Naive B cell (primary cell): ENCODE measurements at regions not wholly inside any gene's neighbourhood (a gene's known extent, or its start where the extent isn't known, plus 50 kb on each side); places are given as distances from the start of the nearest gene placed in this dataset.

Experiments
- ATAC-seq, 2 donors: fragments of 150-1000 bp; cut with Tn5 transposase; 2 replicates each; pipeline ENCODE4 v1.10.0; 2021; ENCODE audit warnings: low read depth in 2 of 2, mild to moderate bottlenecking in 2 of 2, moderate library complexity in 2 of 2
- DNase-seq: peaks from one replicate; pipeline ENCODE4 v3.0.0; 2022
- H3K27ac Mint-ChIP-seq, 6 donors: one replicate each; pipeline ENCODE4 v1.8.0; 2020 to 2022; ENCODE audit warnings: mild to moderate bottlenecking in 6 of 6, mixed read lengths in 6 of 6, moderate library complexity in 5 of 6, inconsistent platforms in 2 of 6
- H3K27me3 Mint-ChIP-seq, 3 donors: one replicate each; pipeline ENCODE4 v1.8.0; 2021 to 2022; ENCODE audit warnings: mixed read lengths in 3 of 3, mild to moderate bottlenecking in 1 of 3
- H3K36me3 Mint-ChIP-seq, 2 donors: one replicate each; pipeline ENCODE4 v1.8.0; 2020 to 2022; ENCODE audit warnings: mixed read lengths in 2 of 2, inconsistent platforms in 1 of 2, mild to moderate bottlenecking in 1 of 2
- H3K4me1 Mint-ChIP-seq, 3 donors: one replicate each; pipeline ENCODE4 v1.8.0; 2020 to 2022; ENCODE audit warnings: mixed read lengths in 3 of 3, inconsistent platforms in 1 of 3, mild to moderate bottlenecking in 1 of 3, moderate library complexity in 1 of 3
- H3K4me3 Mint-ChIP-seq, 8 donors: one replicate each; pipeline ENCODE4 v1.8.0; 2020 to 2022; ENCODE audit warnings: mild to moderate bottlenecking in 8 of 8, mixed read lengths in 8 of 8, moderate library complexity in 8 of 8, inconsistent platforms in 2 of 8
- H3K9me3 Mint-ChIP-seq, 7 donors: one replicate each; pipeline ENCODE4 v1.8.0; 2020 to 2022; ENCODE audit warnings: mixed read lengths in 7 of 7, mild to moderate bottlenecking in 5 of 7, inconsistent platforms in 2 of 7, moderate library complexity in 1 of 7

GRCh38 chr2:188897096-188897495 is 77.1 kb upstream of the COL3A1 start:
- Mint-ChIP-seq H3K27ac (no peak overlapping the region), H3K36me3 (no peaks in the 10 kb centered on the region), H3K27me3 (no peaks in the 10 kb centered on the region)

GRCh38 chr2:188898261-188898660 is 75.9 kb upstream of the COL3A1 start:
- DNase-seq (no peak), ATAC-seq (no peak)
- H3K27me3 Mint-ChIP-seq: no peaks in the 10 kb centered on the region
- no peaks in the 10 kb centered on the region for H3K4me1 Mint-ChIP-seq
- H3K9me3 Mint-ChIP-seq: peaks cover 0 to 10% (median 0%) of the 10 kb centered on the region in 7 donors
- no peak overlapping the region for H3K27ac Mint-ChIP-seq
- H3K36me3 Mint-ChIP-seq: no peaks in the 10 kb centered on the region
- H3K4me3 Mint-ChIP-seq: no peak overlapping the region

More at GRCh38 chr2:188897096-188897495, 77.1 kb upstream of the COL3A1 start:
- no peak for ATAC-seq
- Mint-ChIP-seq H3K9me3 (peaks cover 0 to 7% (median 0%) of the 10 kb centered on the region in 7 donors), H3K4me3 (no peak overlapping the region), H3K4me1 (no peaks in the 10 kb centered on the region)
- no peak for DNase-seq

- DNase-seq (no peak), ATAC-seq (no peak)
- Mint-ChIP-seq H3K4me1 (no peaks in the 10 kb centered on the region), H3K36me3 (no peaks in the 10 kb centered on the region), H3K27ac (peak overlapping the region in 1 of 6 donors; percentile 69), H3K9me3 (peaks cover 0 to 10% (median 0%) of the 10 kb centered on the region in 7 donors), H3K27me3 (no peaks in the 10 kb centered on the region), H3K4me3 (no peak overlapping the region)
These were observed 71.2 kb upstream of the COL3A1 start for GRCh38 chr2:188902901-188903491.

GRCh38 chr2:188903740-188904139 is 70.4 kb upstream of the COL3A1 start:
- no peak overlapping the region for H3K27ac Mint-ChIP-seq
- no peaks in the 10 kb centered on the region for H3K27me3 Mint-ChIP-seq

GRCh38 chr2:188909036-188909435 is 65.1 kb upstream of the COL3A1 start:
- ATAC-seq: no peak

More at GRCh38 chr2:188903740-188904139, 70.4 kb upstream of the COL3A1 start:
- Mint-ChIP-seq H3K4me1 (no peaks in the 10 kb centered on the region), H3K36me3 (no peaks in the 10 kb centered on the region), H3K4me3 (no peak overlapping the region), H3K9me3 (peaks cover 0 to 10% (median 0%) of the 10 kb centered on the region in 7 donors)
- ATAC-seq (no peak), DNase-seq (no peak)

GRCh38 chr2:188916736-188917135 is 57.4 kb upstream of the COL3A1 start:
- H3K27me3 Mint-ChIP-seq: no peaks in the 10 kb centered on the region
- no peaks in the 10 kb centered on the region for H3K4me1 Mint-ChIP-seq
- H3K4me3 Mint-ChIP-seq: no peak overlapping the region
- no peaks in the 10 kb centered on the region for H3K36me3 Mint-ChIP-seq
- no peak overlapping the region for H3K27ac Mint-ChIP-seq
- peaks cover 0 to 11% (median 0%) of the 10 kb centered on the region in 7 donors for H3K9me3 Mint-ChIP-seq
- DNase-seq (no peak), ATAC-seq (no peak)

More at GRCh38 chr2:188909036-188909435, 65.1 kb upstream of the COL3A1 start:
- Mint-ChIP-seq H3K4me1 (no peaks in the 10 kb centered on the region), H3K4me3 (no peak overlapping the region), H3K36me3 (no peaks in the 10 kb centered on the region), H3K27me3 (no peaks in the 10 kb centered on the region), H3K27ac (no peak overlapping the region), H3K9me3 (peaks cover 0 to 5% (median 1%) of the 10 kb centered on the region in 7 donors)
- DNase-seq: no peak

- DNase-seq: no peak
- H3K9me3 Mint-ChIP-seq: peaks cover 0 to 11% (median 0%) of the 10 kb centered on the region in 7 donors
- no peaks in the 10 kb centered on the region for H3K4me1 Mint-ChIP-seq
- no peak overlapping the region for H3K27ac Mint-ChIP-seq
- ATAC-seq: no peak
- H3K36me3 Mint-ChIP-seq: no peaks in the 10 kb centered on the region
- no peaks in the 10 kb centered on the region for H3K27me3 Mint-ChIP-seq
- H3K4me3 Mint-ChIP-seq: no peak overlapping the region
These were observed 56.5 kb upstream of the COL3A1 start for GRCh38 chr2:188917632-188918031.

- no peak overlapping the region for H3K27ac Mint-ChIP-seq
- DNase-seq: no peak
- ATAC-seq: no peak
- peaks cover 0 to 12% (median 5%) of the 10 kb centered on the region in 7 donors for H3K9me3 Mint-ChIP-seq
- no peaks in the 10 kb centered on the region for H3K4me1 Mint-ChIP-seq
- H3K27me3 Mint-ChIP-seq: no peaks in the 10 kb centered on the region
- H3K36me3 Mint-ChIP-seq: no peaks in the 10 kb centered on the region
- no peak overlapping the region for H3K4me3 Mint-ChIP-seq
These were observed 54.3 kb upstream of the COL3A1 start for GRCh38 chr2:188919824-188920223.

- H3K36me3 Mint-ChIP-seq: no peaks in the 10 kb centered on the region
- peaks cover 4 to 21% (median 14%) of the 10 kb centered on the region in 7 donors for H3K9me3 Mint-ChIP-seq
- H3K4me1 Mint-ChIP-seq: no peaks in the 10 kb centered on the region
- H3K4me3 Mint-ChIP-seq: no peak overlapping the region
- H3K27ac Mint-ChIP-seq: no peak overlapping the region
- no peaks in the 10 kb centered on the region for H3K27me3 Mint-ChIP-seq
- ATAC-seq (no peak), DNase-seq (no peak)
These were observed 52.0 kb upstream of the COL3A1 start for GRCh38 chr2:188922191-188922590.
